ENCODE measurements at regions not wholly inside any gene's neighbourhood (a gene's known extent, or its start where the extent isn't known, plus 50 kb on each side); places are given as distances from the start of the nearest gene placed in this dataset.
"Not testable (repeated sequence)": the region's sequence is repeated elsewhere in the genome, so short reads cannot be mapped to it uniquely, and the experiment has no call there.

- no peak for DNase-seq (ENCODE audit: low read depth)
Measured at GRCh38 chr4:79175716-79176115, 150.1 kb downstream of the NAA11 start.

- no peak for DNase-seq (ENCODE audit: low read depth)
Measured at GRCh38 chr4:79174490-79175252, 151.2 kb downstream of the NAA11 start.

- DNase-seq (ENCODE audit: low read depth), result no peak
Measured at GRCh38 chr4:79173186-79173585, 152.7 kb downstream of the NAA11 start.

GRCh38 chr4:79170077-79170476 is 155.8 kb downstream of the NAA11 start:
- DNase-seq (ENCODE audit: low read depth), result no peak

GRCh38 chr4:79164907-79165610 is 160.8 kb downstream of the NAA11 start:
- no peak for DNase-seq (ENCODE audit: low read depth)

GRCh38 chr4:79163981-79164490 is 161.8 kb downstream of the NAA11 start:
- DNase-seq (ENCODE audit: low read depth), result no peak

- DNase-seq (ENCODE audit: low read depth), result no peak
Measured at GRCh38 chr4:79160962-79161361, 164.9 kb downstream of the NAA11 start.

- not testable (repeated sequence) for DNase-seq (ENCODE audit: low read depth)
Measured at GRCh38 chr4:79158705-79159104, 167.2 kb downstream of the NAA11 start.

GRCh38 chr4:79155336-79155735 is 170.5 kb downstream of the NAA11 start:
- no peak for DNase-seq (ENCODE audit: low read depth)

- DNase-seq (ENCODE audit: low read depth), result no peak
Measured at GRCh38 chr4:79150820-79151416, 174.9 kb downstream of the NAA11 start.

- DNase-seq (ENCODE audit: low read depth), result no peak
Measured at GRCh38 chr4:79148369-79148768, 177.5 kb downstream of the NAA11 start.

GRCh38 chr4:79147251-79147650 is 178.6 kb downstream of the NAA11 start:
- DNase-seq (ENCODE audit: low read depth), result peak; percentile 0

GRCh38 chr4:79141530-79141929 is 184.3 kb downstream of the NAA11 start:
- peak; percentile 1 for DNase-seq (ENCODE audit: low read depth)

GRCh38 chr4:79134767-79135166 is 191.1 kb downstream of the NAA11 start:
- no peak for DNase-seq (ENCODE audit: low read depth)

- DNase-seq (ENCODE audit: low read depth), result no peak
Measured at GRCh38 chr4:79132826-79133225, 193.0 kb downstream of the NAA11 start.

GRCh38 chr4:79121875-79122358 is 182.7 kb upstream of the PAQR3 start:
- no peak for DNase-seq (ENCODE audit: low read depth)

- no peak for DNase-seq (ENCODE audit: low read depth)
Measured at GRCh38 chr4:79121223-79121622, 182.0 kb upstream of the PAQR3 start.

GRCh38 chr4:79117051-79117450 is 177.8 kb upstream of the PAQR3 start:
- not testable (repeated sequence) for DNase-seq (ENCODE audit: low read depth)

- DNase-seq (ENCODE audit: low read depth), result no peak
Measured at GRCh38 chr4:79107014-79107413, 167.8 kb upstream of the PAQR3 start.

- DNase-seq (ENCODE audit: low read depth), result no peak
Measured at GRCh38 chr4:79088946-79089691, 149.9 kb upstream of the PAQR3 start.

- no peak for DNase-seq (ENCODE audit: low read depth)
Measured at GRCh38 chr4:79087071-79087470, 147.8 kb upstream of the PAQR3 start.

GRCh38 chr4:79083406-79084010 is 144.3 kb upstream of the PAQR3 start:
- DNase-seq (ENCODE audit: low read depth), result no peak
